DOHH2 (cell line): ENCODE measurements at regions not wholly inside any gene's neighbourhood (a gene's known extent, or its start where the extent isn't known, plus 50 kb on each side); places are given as distances from the start of the nearest gene placed in this dataset.

Experiments used
- H3F3A ChIP-seq: fragments of 200-600 bp; sonication (generic), shearing (Covaris generic); 2 replicates; pipeline ENCODE4 v1.6.0; 2016; ENCODE audit warnings: antibody characterized with exemption, mild to moderate bottlenecking; ENCODE audit not compliant: control insufficient read depth, insufficient read depth
- H3K27ac ChIP-seq: fragments of 200-600 bp; sonication (generic); 2 replicates; pipeline ENCODE4 v1.5.1; 2014; ENCODE audit warnings: low read depth, mild to moderate bottlenecking, low read length, moderate library complexity
- H3K27me3 ChIP-seq: fragments of 200-600 bp; sonication (generic); 2 replicates; pipeline ENCODE4 v1.6.1; 2014; ENCODE audit warnings: mild to moderate bottlenecking, low read length, mixed read lengths; ENCODE audit not compliant: control insufficient read depth
- H3K36me3 ChIP-seq: fragments of 200-600 bp; sonication (generic); 2 replicates; pipeline ENCODE4 v1.6.1; 2014; ENCODE audit warnings: mild to moderate bottlenecking, low read length, moderate library complexity, mixed read lengths; ENCODE audit not compliant: control insufficient read depth
- H3K4me1 ChIP-seq: fragments of 200-600 bp; sonication (generic); 2 replicates; pipeline ENCODE4 v1.6.1; 2014; ENCODE audit warnings: mild to moderate bottlenecking, low read length, mixed read lengths; ENCODE audit not compliant: control insufficient read depth
- H3K4me2 ChIP-seq: fragments of 200-600 bp; sonication (generic); 2 replicates; pipeline ENCODE4 v1.6.0; 2014; ENCODE audit warnings: mild to moderate bottlenecking, low read length, moderate library complexity
- H3K4me3 ChIP-seq: fragments of 200-600 bp; sonication (generic); 2 replicates; pipeline ENCODE4 v1.5.1; 2014; ENCODE audit warnings: mild to moderate bottlenecking, low read length, mixed read lengths
- H3K79me2 ChIP-seq: fragments of 200-600 bp; sonication (generic); 2 replicates; pipeline ENCODE4 v1.6.1; 2014; ENCODE audit warnings: mild to moderate bottlenecking, low read length, mixed read lengths; ENCODE audit not compliant: control insufficient read depth
- H3K9me2 ChIP-seq: fragments of 200-600 bp; sonication (generic); replicated peaks from 2 replicates; pipeline ENCODE4 v1.6.1; 2014; ENCODE audit warnings: mild to moderate bottlenecking, low read length, mixed read lengths; ENCODE audit not compliant: control insufficient read depth
- H3K9me3 ChIP-seq: fragments of 200-600 bp; sonication (generic); 2 replicates; pipeline ENCODE4 v1.6.1; 2014; ENCODE audit warnings: antibody characterized with exemption, low read length, mixed read lengths; ENCODE audit not compliant: control insufficient read depth, insufficient read depth
- H4K20me1 ChIP-seq: fragments of 200-600 bp; sonication (generic); 2 replicates; pipeline ENCODE4 v1.6.0; 2014; ENCODE audit warnings: low read depth, mild to moderate bottlenecking, antibody characterized with exemption, low read length, moderate library complexity; ENCODE audit not compliant: control insufficient read depth, insufficient read depth
- CTCF ChIP-seq: fragments of 200-600 bp; sonication (generic); IDR thresholded peaks from one replicate; pipeline ENCODE4 v1.5.1; 2014; ENCODE audit warnings: antibody characterized with exemption, mild to moderate bottlenecking, low read depth, low read length; ENCODE audit not compliant: poor library complexity, severe bottlenecking
- EZH2phosphoT487 ChIP-seq: fragments of 200-600 bp; sonication (generic); IDR thresholded peaks from 2 replicates; pipeline ENCODE4 v1.6.1; 2017; ENCODE audit warnings: borderline replicate concordance, mild to moderate bottlenecking, antibody characterized with exemption, low read length, moderate library complexity, mixed read lengths

GRCh38 chr2:64328756-64329155 is 125.2 kb upstream of the LGALSL start:
- Histone ChIP-seq H3K27me3 (no peaks in the 10 kb centered on the region), H3K4me2 (no peak overlapping the region; the same call in 1 of the 2 replicates), H3K27ac (no peak overlapping the region), H3K4me1 (peaks cover 30% of the 10 kb centered on the region), H3K79me2 (no peaks in the 10 kb centered on the region), H4K20me1 (no peaks in the 10 kb centered on the region), H3K9me2 (no peaks in the 10 kb centered on the region), H3K36me3 (no peaks in the 10 kb centered on the region), H3F3A (no peaks in the 10 kb centered on the region), H3K9me3 (no peaks in the 10 kb centered on the region), H3K4me3 (no peak overlapping the region)
- no peak for TF ChIP-seq CTCF
- TF ChIP-seq EZH2phosphoT487 = no peak

- H3K9me2 ChIP-seq = no peaks in the 10 kb centered on the region
- H3K4me2 ChIP-seq = no peak overlapping the region
- H3K4me3 ChIP-seq = no peak overlapping the region
- TF ChIP-seq CTCF = no peak
- TF ChIP-seq EZH2phosphoT487 = no peak
- no peaks in the 10 kb centered on the region for H3K36me3 ChIP-seq
- H4K20me1 ChIP-seq = no peaks in the 10 kb centered on the region
- H3K27me3 ChIP-seq = no peaks in the 10 kb centered on the region
- no peaks in the 10 kb centered on the region for H3K9me3 ChIP-seq
- H3K4me1 ChIP-seq = peaks cover 30% of the 10 kb centered on the region
- H3F3A ChIP-seq = no peaks in the 10 kb centered on the region
- no peaks in the 10 kb centered on the region for H3K79me2 ChIP-seq
- no peak overlapping the region for H3K27ac ChIP-seq
Measured at GRCh38 chr2:64329848-64330247, 124.1 kb upstream of the LGALSL start.

- H3K27me3 ChIP-seq = no peaks in the 10 kb centered on the region
- H3K4me3 ChIP-seq = peak overlapping the region; percentile 52
- H3K4me1 ChIP-seq = peaks cover 30% of the 10 kb centered on the region
- no peaks in the 10 kb centered on the region for H3K79me2 ChIP-seq
- H3K27ac ChIP-seq = no peak overlapping the region
- peak overlapping the region; percentile 64 for H3K4me2 ChIP-seq
- H3K9me3 ChIP-seq = no peaks in the 10 kb centered on the region
- TF ChIP-seq EZH2phosphoT487 (no peak), CTCF (peak; percentile 91)
- H3K36me3 ChIP-seq = no peaks in the 10 kb centered on the region
- H4K20me1 ChIP-seq = no peaks in the 10 kb centered on the region
- no peaks in the 10 kb centered on the region for H3K9me2 ChIP-seq
- no peaks in the 10 kb centered on the region for H3F3A ChIP-seq
Measured at GRCh38 chr2:64330281-64331113, 123.5 kb upstream of the LGALSL start.
